AG10803 (cell line): ENCODE measurements at regions not wholly inside any gene's neighbourhood (a gene's known extent, or its start where the extent isn't known, plus 50 kb on each side); places are given as distances from the start of the nearest gene placed in this dataset.

Experiments used
- DNase-seq: peaks from one replicate; pipeline ENCODE4 v3.0.0; 2010; ENCODE audit warnings: low read depth
- H3K4me3 ChIP-seq: 2 replicates; pipeline ENCODE4 v1.5.1; 2011; ENCODE audit warnings: mild to moderate bottlenecking, low read length, control low read depth
- TF ChIP-seq, protein P1 (sequence below): conservative IDR thresholded peaks from 2 replicates; pipeline ENCODE4 v1.5.1; 2011; ENCODE audit warnings: mild to moderate bottlenecking, low read length, control low read depth, inconsistent platforms

GRCh38 chr2:16325016-16325975 is 340.3 kb downstream of the CYRIA start:
- no peak for DNase-seq
- no peak overlapping the region for H3K4me3 ChIP-seq
- TF ChIP-seq, protein P1, sequence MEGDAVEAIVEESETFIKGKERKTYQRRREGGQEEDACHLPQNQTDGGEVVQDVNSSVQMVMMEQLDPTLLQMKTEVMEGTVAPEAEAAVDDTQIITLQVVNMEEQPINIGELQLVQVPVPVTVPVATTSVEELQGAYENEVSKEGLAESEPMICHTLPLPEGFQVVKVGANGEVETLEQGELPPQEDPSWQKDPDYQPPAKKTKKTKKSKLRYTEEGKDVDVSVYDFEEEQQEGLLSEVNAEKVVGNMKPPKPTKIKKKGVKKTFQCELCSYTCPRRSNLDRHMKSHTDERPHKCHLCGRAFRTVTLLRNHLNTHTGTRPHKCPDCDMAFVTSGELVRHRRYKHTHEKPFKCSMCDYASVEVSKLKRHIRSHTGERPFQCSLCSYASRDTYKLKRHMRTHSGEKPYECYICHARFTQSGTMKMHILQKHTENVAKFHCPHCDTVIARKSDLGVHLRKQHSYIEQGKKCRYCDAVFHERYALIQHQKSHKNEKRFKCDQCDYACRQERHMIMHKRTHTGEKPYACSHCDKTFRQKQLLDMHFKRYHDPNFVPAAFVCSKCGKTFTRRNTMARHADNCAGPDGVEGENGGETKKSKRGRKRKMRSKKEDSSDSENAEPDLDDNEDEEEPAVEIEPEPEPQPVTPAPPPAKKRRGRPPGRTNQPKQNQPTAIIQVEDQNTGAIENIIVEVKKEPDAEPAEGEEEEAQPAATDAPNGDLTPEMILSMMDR, result no peak

- TF ChIP-seq, protein P1, result no peak
- no peak overlapping the region for H3K4me3 ChIP-seq
- DNase-seq, result no peak
Measured at GRCh38 chr2:16324544-16324937, 341.1 kb downstream of the CYRIA start.

GRCh38 chr2:16323551-16324543 is 341.8 kb downstream of the CYRIA start:
- H3K4me3 ChIP-seq, result no peak overlapping the region
- no peak for DNase-seq
- TF ChIP-seq, protein P1, result no peak

- no peak for DNase-seq
- H3K4me3 ChIP-seq, result no peak overlapping the region
- TF ChIP-seq, protein P1, result no peak
Measured at GRCh38 chr2:16323126-16323520, 342.5 kb downstream of the CYRIA start.

DNA sequence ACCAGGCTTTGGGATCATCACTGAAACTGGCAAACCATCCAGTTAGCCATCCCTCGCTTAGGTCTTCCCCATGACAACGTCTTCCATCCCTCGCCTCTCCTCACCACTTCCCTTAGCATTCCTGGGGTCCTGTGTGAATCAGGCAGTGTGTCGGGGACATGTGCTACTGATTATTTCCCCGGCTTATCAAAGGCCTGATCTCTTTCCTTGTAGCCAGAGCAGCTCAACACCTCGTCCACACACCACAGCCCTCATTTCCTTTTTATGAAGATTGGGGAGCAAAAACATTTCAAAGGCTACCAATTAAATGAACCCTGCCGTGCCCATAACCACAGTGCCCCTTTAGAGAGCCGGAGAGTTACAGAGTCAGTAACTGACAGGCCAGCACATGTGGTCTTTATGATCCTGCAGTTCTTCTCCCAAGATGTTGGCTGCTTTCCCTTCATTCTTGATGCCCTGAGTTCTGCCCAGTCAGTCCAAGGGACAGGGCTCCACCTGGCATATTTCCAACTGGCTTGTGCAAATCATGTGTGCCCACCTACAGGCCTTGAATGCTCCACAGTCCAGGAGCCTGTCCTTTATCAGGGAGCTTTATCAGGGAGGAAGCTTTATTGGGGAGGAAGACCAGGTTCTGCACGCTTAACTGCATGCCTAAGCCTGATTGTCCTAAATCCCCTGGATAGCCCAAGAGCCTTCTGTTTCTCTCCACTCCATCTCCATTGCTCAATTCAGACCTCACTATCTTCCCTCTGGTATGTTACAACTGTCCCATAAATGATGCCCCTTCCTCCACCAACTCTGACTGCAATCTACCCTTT is 343.1 kb downstream of the CYRIA start:
- TF ChIP-seq, protein P1, result no peak
- DNase-seq, result no peak

GRCh38 chr2:16321872-16322271 is 343.8 kb downstream of the CYRIA start:
- H3K4me3 ChIP-seq, result no peak overlapping the region
- DNase-seq, result no peak
- TF ChIP-seq, protein P1, result no peak

More for the DNA sequence above, 343.1 kb downstream of the CYRIA start:
- no peak overlapping the region for H3K4me3 ChIP-seq
